Smooth muscle cell (in vitro differentiated cells): ENCODE measurements at regions not wholly inside any gene's neighbourhood (a gene's known extent, or its start where the extent isn't known, plus 50 kb on each side); places are given as distances from the start of the nearest gene placed in this dataset.

Experiments used
- DNase-seq: peaks from one replicate; lab custom pipeline; 2025; ENCODE audit not compliant: unreplicated experiment; lab: John Stamatoyannopoulos, UW
- H2AFZ ChIP-seq: fragments of 200-600 bp; sonication (generic); 2 replicates; pipeline ENCODE4 v1.6.0; 2016; ENCODE audit warnings: antibody characterized with exemption, low read depth, mild to moderate bottlenecking
- H3F3A ChIP-seq: fragments of 200-600 bp; sonication (generic); 2 replicates; pipeline ENCODE4 v1.6.0; 2017; ENCODE audit warnings: antibody characterized with exemption, low read depth
- H3K27ac ChIP-seq: fragments of 200-600 bp; sonication (generic); 2 replicates; pipeline ENCODE4 v1.5.1; 2016; ENCODE audit warnings: low read depth, mild to moderate bottlenecking
- H3K27me3 ChIP-seq: fragments of 200-600 bp; sonication (generic); 2 replicates; pipeline ENCODE4 v1.6.1; 2016; ENCODE audit warnings: low read depth, mild to moderate bottlenecking
- H3K36me3 ChIP-seq: fragments of 200-600 bp; sonication (generic); 2 replicates; pipeline ENCODE4 v1.5.1; 2016; ENCODE audit warnings: low read depth
- H3K4me1 ChIP-seq: fragments of 200-600 bp; sonication (generic); 2 replicates; pipeline ENCODE4 v1.5.1; 2016; ENCODE audit warnings: low read depth
- H3K4me2 ChIP-seq: fragments of 200-600 bp; sonication (generic); 2 replicates; pipeline ENCODE4 v1.6.0; 2016; ENCODE audit warnings: mild to moderate bottlenecking
- H3K4me3 ChIP-seq: fragments of 200-600 bp; sonication (generic); 2 replicates; pipeline ENCODE4 v1.5.1; 2016; ENCODE audit warnings: mild to moderate bottlenecking
- H3K79me2 ChIP-seq: fragments of 200-600 bp; sonication (generic); 2 replicates; pipeline ENCODE4 v1.6.0; 2016; ENCODE audit warnings: low read depth, mild to moderate bottlenecking
- H3K9ac ChIP-seq: fragments of 200-600 bp; sonication (generic); 2 replicates; pipeline ENCODE4 v1.6.0; 2016; ENCODE audit warnings: low read depth
- H3K9me3 ChIP-seq: fragments of 200-600 bp; sonication (generic); replicated peaks from 2 replicates; pipeline ENCODE4 v1.5.1; 2016; ENCODE audit warnings: low read depth
- H4K20me1 ChIP-seq: fragments of 200-600 bp; sonication (generic); 2 replicates; pipeline ENCODE4 v1.6.0; 2016; ENCODE audit warnings: low read depth
- WGBS: methylation state at CpG from one replicate; pipeline ENCODE4 v1.1.7; 2016; ENCODE audit warnings: low lambda C conversion rate; 5-methylcytosine and 5-hydroxymethylcytosine counted together
- TF ChIP-seq, protein P1 (sequence below): fragments of 200-600 bp; sonication (generic); IDR thresholded peaks from 2 replicates; pipeline ENCODE4 v1.5.1; 2017; ENCODE audit warnings: borderline replicate concordance, mild to moderate bottlenecking, antibody characterized with exemption; ENCODE audit not compliant: insufficient read depth, poor library complexity, severe bottlenecking

DNA sequence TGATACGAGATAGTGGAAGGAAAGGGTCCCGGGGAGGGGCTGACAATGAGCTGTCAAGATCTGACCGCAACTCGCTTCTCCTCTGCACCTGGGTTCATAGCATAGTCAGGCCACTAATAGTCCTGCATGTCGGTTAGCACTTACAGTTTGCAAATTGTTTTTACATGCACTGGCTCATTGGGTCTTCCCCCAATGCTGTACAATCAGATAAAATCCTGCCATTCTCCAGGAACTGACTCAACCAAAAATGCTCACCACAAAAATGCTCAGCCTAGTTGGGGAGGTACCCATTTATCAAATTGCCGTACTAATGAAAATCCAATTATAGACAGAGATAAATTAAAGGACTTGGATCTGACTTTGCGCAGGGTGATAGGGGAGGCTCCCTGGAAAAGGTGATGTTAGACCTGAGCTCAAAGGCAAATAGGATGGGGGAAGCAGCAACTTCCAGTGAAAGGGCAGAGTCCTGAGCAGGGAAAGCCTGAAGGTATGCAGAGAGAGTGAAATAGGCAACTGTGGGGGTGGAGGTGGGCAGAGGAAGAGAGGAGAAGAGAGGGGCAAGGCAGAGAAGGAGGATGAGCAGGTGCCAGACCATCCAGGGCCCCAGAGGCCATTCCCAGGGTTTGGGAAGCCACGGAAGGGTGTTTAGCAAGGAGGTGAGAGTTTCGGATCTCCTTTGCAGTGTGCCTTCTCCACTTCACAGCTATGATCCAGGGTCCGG is 326.1 kb upstream of the TSHZ3 start:
- no peaks in the 10 kb centered on the region for H3K79me2 ChIP-seq

DNA sequence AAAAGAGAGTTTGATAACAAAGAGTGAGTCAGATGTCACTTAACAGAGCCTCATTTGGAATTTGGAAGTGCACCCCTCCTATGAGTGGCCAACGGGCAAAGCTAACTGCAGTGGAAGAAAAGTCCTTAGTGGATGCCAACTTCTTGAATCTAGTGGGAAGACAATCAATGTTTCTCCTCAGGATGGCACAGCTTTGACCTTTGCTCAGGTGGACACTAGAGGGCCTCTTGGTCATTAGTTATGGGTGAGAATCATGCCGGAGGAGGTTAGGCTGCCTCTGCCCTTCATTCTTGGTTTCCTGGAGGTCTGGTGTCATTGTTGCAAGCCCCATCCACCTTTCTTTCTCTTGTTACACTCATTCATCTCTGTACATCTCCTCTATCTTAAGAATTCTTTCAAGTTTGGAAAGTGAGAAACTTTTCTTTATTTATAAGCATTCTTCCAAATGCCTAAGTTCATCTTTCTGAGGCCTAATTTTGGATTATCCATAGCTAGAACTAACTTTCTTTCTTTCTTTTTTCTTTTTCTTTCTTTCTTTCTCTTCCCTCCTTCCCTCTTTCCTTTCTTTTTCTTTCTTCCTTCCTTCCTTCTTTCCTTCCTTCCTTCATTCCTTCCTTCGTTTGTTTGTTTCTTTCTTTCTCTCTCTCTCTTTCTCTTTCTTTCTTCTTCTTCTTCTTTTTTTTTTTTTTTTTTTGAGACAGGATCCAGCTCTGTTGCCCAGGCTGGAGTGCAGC is 327.2 kb upstream of the TSHZ3 start:
- Histone ChIP-seq H3K4me1 (peaks cover 7% of the 10 kb centered on the region), H3K4me3 (no peak overlapping the region), H3K9ac (no peak overlapping the region), H3K79me2 (no peaks in the 10 kb centered on the region), H3K9me3 (no peaks in the 10 kb centered on the region), H4K20me1 (no peaks in the 10 kb centered on the region), H3K27me3 (no peaks in the 10 kb centered on the region), H3K36me3 (no peaks in the 10 kb centered on the region), H3K27ac (no peak overlapping the region), H3F3A (no peaks in the 10 kb centered on the region), H2AFZ (no peak overlapping the region), H3K4me2 (no peak overlapping the region)
- TF ChIP-seq, protein P1, sequence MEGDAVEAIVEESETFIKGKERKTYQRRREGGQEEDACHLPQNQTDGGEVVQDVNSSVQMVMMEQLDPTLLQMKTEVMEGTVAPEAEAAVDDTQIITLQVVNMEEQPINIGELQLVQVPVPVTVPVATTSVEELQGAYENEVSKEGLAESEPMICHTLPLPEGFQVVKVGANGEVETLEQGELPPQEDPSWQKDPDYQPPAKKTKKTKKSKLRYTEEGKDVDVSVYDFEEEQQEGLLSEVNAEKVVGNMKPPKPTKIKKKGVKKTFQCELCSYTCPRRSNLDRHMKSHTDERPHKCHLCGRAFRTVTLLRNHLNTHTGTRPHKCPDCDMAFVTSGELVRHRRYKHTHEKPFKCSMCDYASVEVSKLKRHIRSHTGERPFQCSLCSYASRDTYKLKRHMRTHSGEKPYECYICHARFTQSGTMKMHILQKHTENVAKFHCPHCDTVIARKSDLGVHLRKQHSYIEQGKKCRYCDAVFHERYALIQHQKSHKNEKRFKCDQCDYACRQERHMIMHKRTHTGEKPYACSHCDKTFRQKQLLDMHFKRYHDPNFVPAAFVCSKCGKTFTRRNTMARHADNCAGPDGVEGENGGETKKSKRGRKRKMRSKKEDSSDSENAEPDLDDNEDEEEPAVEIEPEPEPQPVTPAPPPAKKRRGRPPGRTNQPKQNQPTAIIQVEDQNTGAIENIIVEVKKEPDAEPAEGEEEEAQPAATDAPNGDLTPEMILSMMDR = peak; percentile 19
- DNase-seq = no peak
- WGBS = 82% methylated on average over 3 of the region's 3 CpGs

More for the DNA sequence above, 326.1 kb upstream of the TSHZ3 start:
- H3K4me1 ChIP-seq = peaks cover 7% of the 10 kb centered on the region
- peak overlapping the region; percentile 66 for H3K4me2 ChIP-seq
- H3F3A ChIP-seq = no peaks in the 10 kb centered on the region
- no peak overlapping the region for H3K9ac ChIP-seq
- WGBS = 51% methylated on average over 10 of the region's 10 CpGs
- H2AFZ ChIP-seq = no peak overlapping the region
- H3K27me3 ChIP-seq = no peaks in the 10 kb centered on the region
- no peaks in the 10 kb centered on the region for H3K36me3 ChIP-seq
- TF ChIP-seq, protein P1 = no peak
- DNase-seq = no peak
- no peaks in the 10 kb centered on the region for H4K20me1 ChIP-seq
- H3K9me3 ChIP-seq = no peaks in the 10 kb centered on the region
- H3K4me3 ChIP-seq = no peak overlapping the region
- H3K27ac ChIP-seq = peak overlapping the region; percentile 63

DNA sequence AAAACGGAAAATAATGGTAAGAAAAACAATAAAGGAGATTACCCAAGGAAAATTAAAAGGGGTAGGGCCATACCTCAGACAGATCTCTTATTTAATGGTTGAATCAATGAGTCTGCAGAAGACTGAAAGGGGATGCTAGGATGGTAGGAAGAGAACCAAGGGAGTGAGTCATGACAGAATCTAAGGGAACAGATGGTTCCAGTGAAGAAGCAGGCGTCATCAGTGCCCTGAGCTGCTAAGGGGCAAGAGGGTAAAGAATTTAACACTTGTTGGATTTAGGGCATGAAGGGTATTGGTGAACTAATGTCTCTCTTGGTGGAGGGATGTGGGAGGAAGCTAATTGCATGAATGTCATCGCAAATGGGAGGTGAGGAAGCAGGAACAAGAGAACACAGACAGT is 329.2 kb upstream of the TSHZ3 start:
- H4K20me1 ChIP-seq = no peaks in the 10 kb centered on the region
- H3K9ac ChIP-seq = no peak overlapping the region
- no peak overlapping the region for H3K4me2 ChIP-seq
- no peaks in the 10 kb centered on the region for H3K36me3 ChIP-seq
- no peaks in the 10 kb centered on the region for H3F3A ChIP-seq
- H3K4me1 ChIP-seq = peaks cover 7% of the 10 kb centered on the region
- no peaks in the 10 kb centered on the region for H3K27me3 ChIP-seq
- 85% methylated on average over 3 of the region's 3 CpGs for WGBS
- TF ChIP-seq, protein P1 = no peak
- no peak for DNase-seq
- H3K4me3 ChIP-seq = no peak overlapping the region
- no peaks in the 10 kb centered on the region for H3K79me2 ChIP-seq
- no peak overlapping the region for H3K27ac ChIP-seq
- H2AFZ ChIP-seq = no peak overlapping the region
- no peaks in the 10 kb centered on the region for H3K9me3 ChIP-seq

DNA sequence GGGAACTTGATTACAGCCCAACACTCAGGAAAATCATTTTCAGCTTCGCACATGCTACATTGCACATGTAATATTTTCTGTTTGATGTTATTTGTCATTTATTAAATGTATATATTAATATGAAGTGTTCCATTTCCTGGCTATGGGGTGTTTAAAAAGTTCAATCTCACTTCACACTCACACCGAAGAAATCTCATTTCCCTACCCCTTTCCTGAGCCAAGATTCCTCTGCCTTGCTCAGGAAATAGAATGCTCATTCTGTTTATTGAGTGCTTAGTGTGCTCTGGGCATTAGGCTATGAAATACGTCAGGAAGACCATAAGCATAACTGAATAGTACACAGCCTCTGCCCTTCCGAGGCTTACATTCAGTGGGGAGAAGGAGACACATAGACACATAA is 331.9 kb upstream of the TSHZ3 start:
- Histone ChIP-seq H2AFZ (no peak overlapping the region), H4K20me1 (no peaks in the 10 kb centered on the region), H3K9me3 (no peaks in the 10 kb centered on the region), H3K4me2 (no peak overlapping the region), H3K27me3 (no peaks in the 10 kb centered on the region), H3K9ac (no peak overlapping the region), H3K79me2 (no peaks in the 10 kb centered on the region), H3K4me1 (no peaks in the 10 kb centered on the region), H3K4me3 (no peak overlapping the region), H3K36me3 (peaks cover 3% of the 10 kb centered on the region), H3F3A (no peaks in the 10 kb centered on the region), H3K27ac (no peak overlapping the region)
- WGBS = 77% methylated on average over 4 of the region's 4 CpGs
- no peak for DNase-seq
- TF ChIP-seq, protein P1 = no peak
